Astrocyte of the hippocampus (primary cell): ENCODE measurements at regions not wholly inside any gene's neighbourhood (a gene's known extent, or its start where the extent isn't known, plus 50 kb on each side); places are given as distances from the start of the nearest gene placed in this dataset.

Experiments
- DNase-seq: peaks from one replicate; pipeline ENCODE4 v3.0.0; 2011; ENCODE audit warnings: low read depth, low spot score

DNA sequence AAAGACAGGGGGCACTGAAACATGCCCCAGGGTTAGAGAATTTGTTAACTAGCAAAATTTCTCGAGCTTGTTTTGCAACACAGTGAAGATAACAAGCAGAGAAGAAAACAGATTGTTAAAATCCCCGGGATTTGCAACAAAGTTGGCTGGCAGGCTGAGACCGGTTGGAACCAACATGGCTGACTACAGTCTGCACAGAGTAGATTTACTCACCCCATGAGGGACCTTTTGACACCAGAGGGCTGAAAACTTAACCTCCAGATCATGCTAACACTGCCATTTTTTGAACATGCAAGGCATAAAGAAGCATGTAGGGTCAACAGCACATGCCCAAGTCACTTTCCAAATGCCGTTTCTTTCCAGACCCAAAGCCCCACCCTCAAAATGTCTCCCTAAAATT is 95.2 kb upstream of the TMEM26 start:
- DNase-seq: no peak

GRCh38 chr10:61547297-61547696 is 94.1 kb upstream of the TMEM26 start:
- DNase-seq: no peak

DNA sequence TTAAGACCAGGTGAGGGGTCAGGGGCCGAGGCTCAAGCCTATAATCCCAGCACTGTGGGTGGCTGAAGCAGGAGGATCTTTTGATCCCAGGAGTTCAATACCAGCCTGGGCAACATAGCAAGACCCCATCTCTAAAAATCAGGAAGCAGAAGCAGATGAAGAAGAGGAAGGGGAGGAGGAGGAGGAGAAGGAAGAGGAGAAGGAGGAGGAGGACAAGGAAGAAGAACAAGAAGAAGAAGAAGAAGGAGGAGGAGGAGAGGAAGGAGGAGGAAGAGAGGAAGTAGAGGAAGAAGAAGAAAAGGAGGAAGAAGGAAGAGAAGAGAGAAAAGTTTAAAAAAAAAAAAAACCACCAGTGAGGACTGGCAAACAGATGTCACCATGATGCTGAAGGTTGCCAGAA is 92.0 kb upstream of the TMEM26 start:
- no peak for DNase-seq

DNA sequence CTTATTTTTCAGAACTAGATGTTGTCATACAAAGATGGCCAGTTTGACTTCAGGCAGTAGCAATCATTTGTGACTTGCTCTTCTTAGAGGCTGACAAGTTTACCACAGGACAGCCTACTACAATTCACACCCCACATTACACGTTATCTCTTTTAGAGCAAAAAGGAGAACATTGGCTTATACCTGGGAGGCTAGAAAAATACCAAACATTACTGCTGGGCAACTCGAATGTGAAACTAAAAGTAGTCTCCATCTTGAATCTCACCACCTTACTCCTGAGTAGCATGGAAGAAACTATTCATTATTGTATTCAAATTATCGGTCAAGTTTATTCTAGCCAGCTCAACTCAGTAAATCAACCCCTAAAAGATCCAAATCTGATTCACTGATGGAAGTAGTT is 90.7 kb upstream of the TMEM26 start:
- no peak for DNase-seq

DNA sequence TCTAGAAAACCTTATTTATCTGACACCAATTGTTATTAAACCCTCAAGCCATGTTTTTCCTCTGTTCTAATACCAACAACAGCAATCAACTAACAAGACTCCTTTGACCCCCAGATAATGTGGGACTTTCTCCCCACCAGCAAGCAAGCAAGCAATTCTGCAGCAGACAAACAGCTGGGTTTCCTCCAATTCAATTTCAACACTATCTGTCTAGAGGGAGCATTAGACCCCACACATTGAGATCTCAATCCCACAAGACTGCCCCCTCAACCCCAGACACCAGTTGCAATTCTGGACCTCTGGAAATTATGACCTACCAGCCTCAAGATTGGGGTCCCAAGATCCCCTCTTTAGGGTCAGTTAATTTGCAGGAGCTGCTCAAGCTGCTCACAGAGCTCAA is 89.4 kb upstream of the TMEM26 start:
- DNase-seq: no peak

DNA sequence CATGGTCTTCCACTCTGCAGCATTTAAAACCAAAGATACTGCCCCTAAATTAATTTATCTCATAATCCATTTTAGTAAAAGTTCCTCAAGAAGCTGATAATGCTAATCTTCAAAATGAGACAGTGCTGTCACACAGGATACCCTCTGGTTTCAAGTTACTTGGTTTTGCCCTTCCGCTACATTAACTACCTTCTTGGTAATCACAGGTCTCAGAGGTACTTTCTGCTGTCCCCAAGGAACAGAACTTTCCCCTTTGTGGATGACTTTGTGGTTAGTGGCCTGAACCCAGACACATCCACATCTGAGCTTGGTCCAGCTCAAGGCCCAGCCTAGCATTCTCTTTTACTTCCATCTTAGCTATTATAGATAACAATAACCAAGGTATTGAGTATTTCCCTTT is 88.8 kb upstream of the TMEM26 start:
- no peak for DNase-seq

GRCh38 chr10:61539876-61540275 is 86.7 kb upstream of the TMEM26 start:
- no peak for DNase-seq

DNA sequence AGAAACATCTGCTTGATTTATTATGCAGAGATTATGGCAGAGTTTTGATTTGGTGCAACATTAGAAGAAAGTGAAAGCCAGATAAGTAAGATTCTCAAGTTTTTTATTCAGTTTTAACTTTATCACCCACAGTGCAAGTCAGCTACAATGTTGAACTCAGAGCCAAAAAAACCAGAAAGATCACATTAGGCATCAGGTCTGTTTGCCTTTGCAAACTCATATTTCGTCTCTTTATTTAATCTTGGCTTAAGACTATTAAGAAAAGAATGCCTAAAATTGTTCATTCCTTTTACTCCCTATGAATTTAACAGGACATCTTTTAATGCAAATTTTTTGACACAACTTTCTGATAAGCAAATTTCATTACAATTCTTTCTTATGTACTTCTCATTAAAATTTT is 76.0 kb upstream of the TMEM26 start:
- DNase-seq: no peak

- DNase-seq: no peak
Observed at GRCh38 chr10:61503051-61503450, 49.9 kb upstream of the TMEM26 start.
